ENCODE measurements at regions not wholly inside any gene's neighbourhood (a gene's known extent, or its start where the extent isn't known, plus 50 kb on each side); places are given as distances from the start of the nearest gene placed in this dataset.

GRCh38 chr16:85419503-85420408 is 193.4 kb upstream of the GSE1 start:
- H3K27ac Mint-ChIP-seq (ENCODE audit: unreplicated experiment) = no peak overlapping the region
- H3K4me1 Mint-ChIP-seq (ENCODE audit: low read depth) = peaks cover 7% of the 10 kb centered on the region
- no peak overlapping the region for H3K4me3 Mint-ChIP-seq (ENCODE audit: unreplicated experiment)
- TF ChIP-seq CTCF (IDR thresholded peaks at IDR 0.05) = no peak
- no peaks in the 10 kb centered on the region for H3K9me3 Mint-ChIP-seq (ENCODE audit: low read depth)
- DNase-seq (ENCODE audit: low spot score) = peak; percentile 58
- peaks cover 6% of the 10 kb centered on the region for H3K27me3 Mint-ChIP-seq (ENCODE audit: low read depth)
- no peaks in the 10 kb centered on the region for H3K36me3 Mint-ChIP-seq (ENCODE audit: low read depth)

- peak; percentile 82 for DNase-seq (ENCODE audit: low spot score)
Measured at GRCh38 chr16:85420501-85421337, 192.4 kb upstream of the GSE1 start.

GRCh38 chr16:85421338-85422195 is 191.6 kb upstream of the GSE1 start:
- H3K27ac Mint-ChIP-seq (ENCODE audit: unreplicated experiment) = no peak overlapping the region
- H3K4me3 Mint-ChIP-seq (ENCODE audit: unreplicated experiment) = no peak overlapping the region
- H3K36me3 Mint-ChIP-seq (ENCODE audit: low read depth) = no peaks in the 10 kb centered on the region
- TF ChIP-seq CTCF (IDR thresholded peaks at IDR 0.05) = no peak
- H3K4me1 Mint-ChIP-seq (ENCODE audit: low read depth) = peaks cover 7% of the 10 kb centered on the region
- peak; percentile 66 for DNase-seq (ENCODE audit: low spot score)
- peaks cover 15% of the 10 kb centered on the region for H3K27me3 Mint-ChIP-seq (ENCODE audit: low read depth)
- H3K9me3 Mint-ChIP-seq (ENCODE audit: low read depth) = no peaks in the 10 kb centered on the region

More at GRCh38 chr16:85420501-85421337, 192.4 kb upstream of the GSE1 start:
- no peak overlapping the region for H3K27ac Mint-ChIP-seq (ENCODE audit: unreplicated experiment)
- H3K27me3 Mint-ChIP-seq (ENCODE audit: low read depth) = peaks cover 8% of the 10 kb centered on the region
- H3K4me1 Mint-ChIP-seq (ENCODE audit: low read depth) = peaks cover 7% of the 10 kb centered on the region
- no peaks in the 10 kb centered on the region for H3K9me3 Mint-ChIP-seq (ENCODE audit: low read depth)
- TF ChIP-seq CTCF (IDR thresholded peaks at IDR 0.05) = peak; percentile 100
- H3K4me3 Mint-ChIP-seq (ENCODE audit: unreplicated experiment) = no peak overlapping the region
- no peaks in the 10 kb centered on the region for H3K36me3 Mint-ChIP-seq (ENCODE audit: low read depth)

GRCh38 chr16:85422196-85422631 is 190.9 kb upstream of the GSE1 start:
- Mint-ChIP-seq H3K4me3 (ENCODE audit: unreplicated experiment) (no peak overlapping the region), H3K9me3 (ENCODE audit: low read depth) (no peaks in the 10 kb centered on the region), H3K27me3 (ENCODE audit: low read depth) (peaks cover 16% of the 10 kb centered on the region), H3K27ac (ENCODE audit: unreplicated experiment) (no peak overlapping the region), H3K36me3 (ENCODE audit: low read depth) (no peaks in the 10 kb centered on the region), H3K4me1 (ENCODE audit: low read depth) (peaks cover 7% of the 10 kb centered on the region)
- DNase-seq (ENCODE audit: low spot score) = peak; percentile 67
- no peak for TF ChIP-seq CTCF (IDR thresholded peaks at IDR 0.05)

All from chondrocyte (in vitro differentiated cells).